Spinal cord (tissue), 9 donors: ENCODE measurements at regions not wholly inside any gene's neighbourhood (a gene's known extent, or its start where the extent isn't known, plus 50 kb on each side); places are given as distances from the start of the nearest gene placed in this dataset.

Experiments
- DNase-seq, 6 donors: peaks; one replicate each; pipeline versions ENCODE4 v3.0.0 to v3.0.0-alpha.2; 2013 to 2015; ENCODE audit warnings: low spot score in 6 of 6, low read depth in 4 of 6
- H3K27ac ChIP-seq: one replicate; pipeline ENCODE4 v1.5.1; 2013; ENCODE audit warnings: low read depth, low read length, control low read depth
- H3K27me3 ChIP-seq: one replicate; pipeline ENCODE4 v1.6.1; 2013; ENCODE audit warnings: low read length; ENCODE audit not compliant: control insufficient read depth, insufficient read depth
- H3K36me3 ChIP-seq: one replicate; pipeline ENCODE4 v1.6.1; 2013; ENCODE audit warnings: low read length; ENCODE audit not compliant: control insufficient read depth, insufficient read depth
- H3K4me1 ChIP-seq: one replicate; pipeline ENCODE4 v1.6.1; 2013; ENCODE audit warnings: low read length; ENCODE audit not compliant: control insufficient read depth, insufficient read depth
- H3K4me3 ChIP-seq: one replicate; pipeline ENCODE4 v1.5.1; 2013; ENCODE audit warnings: low read depth, low read length, control low read depth
- H3K9me3 ChIP-seq: one replicate; pipeline ENCODE4 v1.6.1; 2013; ENCODE audit warnings: low read length; ENCODE audit not compliant: control insufficient read depth, insufficient read depth
- WGBS: methylation state at CpG from one replicate; pipeline ENCODE4 v1.1.5; 2013; ENCODE audit warnings: missing lambda C conversion rate; ENCODE audit not compliant: insufficient coverage; 5-methylcytosine and 5-hydroxymethylcytosine counted together
- donor health status: healthy.

DNA sequence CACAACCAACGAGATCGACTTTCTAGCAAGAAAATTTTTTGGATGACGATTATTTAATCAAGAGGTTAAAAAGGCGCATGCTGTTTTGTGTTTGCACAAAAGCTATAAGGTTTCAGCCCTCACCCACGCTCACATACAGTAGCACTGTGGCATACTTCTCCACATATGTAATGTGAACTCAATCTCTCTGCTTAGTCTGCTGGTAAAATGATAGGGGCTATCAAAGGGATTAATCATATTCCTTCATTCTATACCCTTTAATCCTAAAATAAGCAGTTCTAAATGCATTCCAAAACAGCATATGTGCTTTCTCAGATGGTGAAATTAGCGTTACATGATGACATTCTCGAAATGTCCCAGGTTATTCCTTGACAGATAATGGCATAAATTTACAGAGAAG lies 196.9 kb upstream of the PRICKLE2 start:
- WGBS = no CpG with 5 or more reads among the region's 7 CpGs
- Histone ChIP-seq H3K4me1 (peaks cover 4% of the 10 kb centered on the region), H3K4me3 (no peak overlapping the region), H3K27me3 (no peaks in the 10 kb centered on the region), H3K36me3 (no peaks in the 10 kb centered on the region), H3K9me3 (no peaks in the 10 kb centered on the region), H3K27ac (no peak overlapping the region)
- no peak for DNase-seq

DNA sequence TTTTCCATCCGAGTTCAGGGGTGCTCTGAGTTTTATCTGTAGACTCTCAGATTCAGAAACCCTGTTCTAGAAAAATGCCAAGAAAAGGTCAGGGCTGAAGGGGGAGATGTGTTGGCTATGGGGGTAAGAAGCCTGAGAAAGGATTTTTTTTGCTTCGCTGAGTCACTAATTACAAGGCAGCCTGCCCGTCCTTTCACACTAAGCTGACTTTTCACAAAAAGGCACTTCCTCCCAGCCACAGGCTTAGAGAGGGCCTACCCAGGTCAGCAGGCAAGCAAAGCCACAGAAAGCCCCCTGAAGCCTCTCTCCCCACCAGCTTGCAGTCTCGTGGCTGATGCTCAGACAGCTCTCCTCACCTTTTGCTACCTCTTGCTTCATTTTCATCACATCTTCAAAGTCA lies 192.6 kb upstream of the PRICKLE2 start:
- peak in 1 of 6 donors; percentile 28 for DNase-seq
- H3K27ac ChIP-seq = no peak overlapping the region

DNA sequence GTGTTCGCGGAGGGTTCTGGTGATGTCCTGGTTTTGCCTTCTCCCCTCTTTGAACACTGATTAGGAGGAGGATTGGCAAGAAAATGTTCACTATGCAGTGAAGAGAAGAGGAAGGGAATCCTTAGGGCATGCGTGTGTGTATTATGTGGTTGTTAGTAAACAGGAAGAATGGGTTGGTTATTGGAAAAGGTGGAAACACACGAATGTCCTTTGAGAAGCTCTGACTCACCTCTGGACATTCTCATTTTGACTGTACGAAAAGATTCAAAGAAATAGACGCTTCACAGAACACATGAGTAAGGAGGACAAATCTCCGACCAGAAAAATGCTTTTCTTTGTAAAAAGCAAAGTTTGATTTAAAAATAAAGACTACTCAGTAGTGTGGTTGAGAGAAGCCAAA lies 188.8 kb upstream of the PRICKLE2 start:
- 100% methylated on average over 6 of the region's 7 CpGs for WGBS
- DNase-seq = no peak

More for the DNA sequence above, 192.6 kb upstream of the PRICKLE2 start:
- peaks cover 4% of the 10 kb centered on the region for H3K4me1 ChIP-seq
- 23% methylated on average over 3 of the region's 4 CpGs for WGBS
- no peaks in the 10 kb centered on the region for H3K9me3 ChIP-seq
- no peak overlapping the region for H3K4me3 ChIP-seq
- no peaks in the 10 kb centered on the region for H3K36me3 ChIP-seq
- H3K27me3 ChIP-seq = no peaks in the 10 kb centered on the region

DNA sequence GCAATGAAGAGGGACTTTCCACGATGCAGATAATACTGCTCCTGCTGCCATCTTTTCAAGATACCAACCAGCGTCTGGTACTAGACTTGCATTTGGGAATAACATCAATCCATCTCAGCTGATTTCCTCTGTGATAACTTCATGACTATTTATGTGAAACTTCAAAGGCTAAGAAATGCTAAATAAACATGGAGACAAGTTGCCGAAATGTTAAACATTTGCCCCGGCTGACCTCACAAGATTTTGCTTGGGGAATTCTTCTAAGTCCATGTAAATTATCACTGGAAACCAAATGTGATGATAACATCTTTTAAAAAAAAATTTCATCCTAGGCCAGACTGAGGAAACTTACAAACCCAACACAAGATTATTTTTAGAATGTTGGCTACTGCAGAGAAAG lies 185.8 kb upstream of the PRICKLE2 start:
- H3K36me3 ChIP-seq = no peaks in the 10 kb centered on the region
- DNase-seq = peak in 1 of 6 donors; percentile 19

More for the DNA sequence above, 188.8 kb upstream of the PRICKLE2 start:
- H3K36me3 ChIP-seq = no peaks in the 10 kb centered on the region
- H3K4me1 ChIP-seq = peaks cover 4% of the 10 kb centered on the region
- H3K4me3 ChIP-seq = no peak overlapping the region
- H3K9me3 ChIP-seq = no peaks in the 10 kb centered on the region
- no peaks in the 10 kb centered on the region for H3K27me3 ChIP-seq
- no peak overlapping the region for H3K27ac ChIP-seq

DNA sequence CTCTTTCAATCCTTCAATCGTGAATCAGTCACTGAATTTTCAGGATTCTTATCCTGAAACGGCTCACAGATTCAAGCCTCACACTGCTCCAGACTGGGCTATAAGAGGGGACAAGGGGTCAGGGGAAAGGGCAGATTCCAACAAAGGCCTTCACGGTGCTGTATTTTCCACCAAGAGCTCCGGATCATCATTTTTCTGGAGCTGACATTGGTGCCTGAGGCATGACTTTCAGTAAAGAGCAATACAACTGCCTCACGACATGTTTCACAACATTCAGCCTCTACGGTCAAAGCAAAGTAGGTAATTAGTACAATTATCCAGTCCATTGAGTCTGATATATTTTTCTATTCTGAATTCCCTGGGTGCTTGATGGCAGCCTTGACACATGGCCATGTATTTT lies 185.0 kb upstream of the PRICKLE2 start:
- peak in 1 of 6 donors; percentile 36 for DNase-seq
- 38% methylated on average over 2 of the region's 6 CpGs for WGBS
- Histone ChIP-seq H3K9me3 (no peaks in the 10 kb centered on the region), H3K36me3 (no peaks in the 10 kb centered on the region), H3K4me1 (no peaks in the 10 kb centered on the region), H3K4me3 (no peak overlapping the region), H3K27ac (no peak overlapping the region), H3K27me3 (no peaks in the 10 kb centered on the region)

More for the DNA sequence above, 185.8 kb upstream of the PRICKLE2 start:
- 67% methylated on average over 1 of the region's 4 CpGs for WGBS
- Histone ChIP-seq H3K27me3 (no peaks in the 10 kb centered on the region), H3K9me3 (no peaks in the 10 kb centered on the region), H3K4me1 (no peaks in the 10 kb centered on the region), H3K27ac (no peak overlapping the region), H3K4me3 (no peak overlapping the region)

DNA sequence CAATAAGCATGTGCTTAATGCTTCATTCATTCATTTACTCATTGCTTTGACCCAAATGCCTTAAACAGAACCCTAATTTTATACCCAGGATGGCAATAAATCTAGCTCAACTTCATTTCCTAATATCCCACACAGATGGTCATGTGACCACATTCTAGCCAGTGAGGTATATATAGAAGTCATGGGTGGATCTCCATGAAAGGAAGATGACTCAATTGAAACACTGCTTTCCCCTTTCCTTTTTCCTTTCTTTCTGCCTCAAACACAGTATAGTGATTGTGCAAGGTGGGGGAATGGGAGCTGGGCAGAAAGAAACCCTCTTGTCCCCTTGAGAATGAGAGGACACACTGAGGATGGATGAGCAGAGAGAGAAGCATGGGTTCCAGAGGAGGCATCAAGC lies 183.5 kb upstream of the PRICKLE2 start:
- no peaks in the 10 kb centered on the region for H3K27me3 ChIP-seq
- H3K27ac ChIP-seq = no peak overlapping the region
- no peak for DNase-seq
- no peaks in the 10 kb centered on the region for H3K36me3 ChIP-seq
- H3K9me3 ChIP-seq = no peaks in the 10 kb centered on the region
- H3K4me3 ChIP-seq = no peak overlapping the region
- H3K4me1 ChIP-seq = no peaks in the 10 kb centered on the region

DNA sequence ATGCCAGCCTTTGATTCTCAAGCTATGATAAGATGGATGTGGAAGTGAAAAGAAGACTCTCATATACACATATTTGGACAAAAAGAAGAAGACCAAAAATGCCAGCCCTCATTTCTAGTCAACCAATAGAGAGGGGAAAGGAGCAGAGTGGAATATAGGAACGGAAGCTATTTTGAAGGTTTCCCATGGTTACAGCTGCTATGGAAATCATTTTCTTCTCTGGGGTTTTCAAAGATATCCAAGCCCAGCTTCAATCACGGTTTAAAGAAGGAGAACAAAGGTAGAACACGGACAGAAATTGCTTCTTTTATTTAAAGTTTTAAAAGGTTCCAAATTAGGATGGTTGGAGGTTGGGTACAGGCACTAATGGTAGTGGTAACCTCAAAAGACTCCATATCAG lies 181.0 kb upstream of the PRICKLE2 start:
- no peak overlapping the region for H3K4me3 ChIP-seq
- H3K27me3 ChIP-seq = no peaks in the 10 kb centered on the region
- peak in 2 of 6 donors; percentile 41 to 58 for DNase-seq
- H3K36me3 ChIP-seq = no peaks in the 10 kb centered on the region
- H3K4me1 ChIP-seq = no peaks in the 10 kb centered on the region
- WGBS = 28% methylated on average over 3 of the region's 3 CpGs
- H3K9me3 ChIP-seq = no peaks in the 10 kb centered on the region
- H3K27ac ChIP-seq = no peak overlapping the region

DNA sequence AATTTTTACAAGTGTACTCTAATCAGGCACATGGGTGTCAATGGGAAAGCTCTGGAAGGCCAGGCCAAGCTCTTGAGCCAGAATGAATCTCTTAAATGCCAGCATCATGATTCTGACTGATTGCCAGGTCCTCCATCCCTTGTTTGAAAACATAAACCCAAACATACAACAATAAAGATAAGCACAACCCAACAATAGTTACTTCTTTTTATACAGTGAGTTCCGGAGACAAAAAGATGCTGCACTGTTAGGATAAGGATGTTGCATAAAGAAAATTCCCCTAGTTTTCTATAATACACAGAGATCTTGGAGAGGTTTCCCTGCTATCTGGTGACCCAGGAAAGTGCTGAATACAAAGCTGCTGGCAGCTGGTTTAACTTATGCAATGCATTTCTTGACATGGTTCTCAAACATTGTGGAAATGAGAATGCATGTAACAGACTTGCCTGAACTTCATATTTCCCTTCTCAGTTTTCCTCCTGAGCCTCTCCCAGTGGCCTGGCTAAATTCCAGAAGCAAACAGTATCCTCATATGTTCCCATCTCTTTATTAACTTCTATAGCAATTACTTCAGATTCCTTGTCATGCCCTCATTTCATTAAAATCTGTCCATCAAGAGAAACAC lies 180.1 kb upstream of the PRICKLE2 start:
- WGBS = no CpG with 5 or more reads among the region's 1 CpG
- Histone ChIP-seq H3K27ac (no peak overlapping the region), H3K4me1 (no peaks in the 10 kb centered on the region), H3K36me3 (no peaks in the 10 kb centered on the region), H3K27me3 (no peaks in the 10 kb centered on the region), H3K4me3 (no peak overlapping the region), H3K9me3 (no peaks in the 10 kb centered on the region)
- no peak for DNase-seq

DNA sequence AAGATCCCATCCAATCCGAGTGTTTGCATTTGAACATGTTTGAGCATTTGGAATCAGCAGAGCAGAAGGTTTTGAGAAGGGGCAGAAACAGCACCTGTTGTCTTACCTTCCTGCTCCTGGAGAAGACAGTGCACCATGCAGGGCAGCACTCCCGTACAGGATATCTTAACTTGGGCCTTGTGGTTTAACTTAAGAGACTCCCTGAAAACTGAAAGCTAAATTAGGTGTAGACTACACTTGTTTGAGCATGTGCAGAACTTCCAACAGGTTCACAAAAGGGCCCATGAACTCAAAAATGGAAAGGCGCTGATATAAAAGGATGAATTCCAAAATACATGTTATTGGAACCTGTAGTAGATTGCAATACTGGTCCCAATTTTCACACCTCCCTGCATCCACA lies 175.4 kb upstream of the PRICKLE2 start:
- Histone ChIP-seq H3K36me3 (no peaks in the 10 kb centered on the region), H3K4me1 (peaks cover 5% of the 10 kb centered on the region), H3K4me3 (no peak overlapping the region), H3K27me3 (no peaks in the 10 kb centered on the region), H3K27ac (no peak overlapping the region), H3K9me3 (no peaks in the 10 kb centered on the region)
- no peak for DNase-seq
- 86% methylated on average over 1 of the region's 3 CpGs for WGBS

DNA sequence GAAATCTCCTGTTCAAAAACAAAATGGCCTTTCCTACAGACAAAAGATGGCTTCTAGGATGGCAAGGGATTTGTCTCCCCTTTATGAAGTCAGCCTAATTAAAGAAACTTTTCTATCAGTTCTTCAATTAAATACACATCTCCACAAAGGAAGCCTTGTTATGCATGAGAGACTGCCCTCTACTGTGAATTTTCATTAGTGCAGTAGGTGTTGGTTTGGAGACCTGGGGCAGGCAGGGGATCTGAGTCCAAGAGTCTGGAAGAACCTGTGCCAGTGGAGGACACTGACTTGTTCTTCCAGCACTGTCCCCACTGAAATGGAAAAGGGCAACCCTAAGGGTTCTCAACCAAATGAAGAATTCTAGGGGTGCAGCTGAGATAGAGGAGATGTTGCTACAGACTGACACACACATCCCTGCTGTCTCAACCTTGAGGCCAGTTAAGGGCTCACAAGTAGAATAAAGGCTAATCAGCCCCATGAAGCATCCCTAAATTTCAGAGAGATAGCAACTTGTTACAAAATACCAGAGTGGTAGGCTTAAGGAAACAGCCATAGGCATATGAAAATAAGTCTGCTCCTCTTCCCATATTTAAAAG lies 174.0 kb upstream of the PRICKLE2 start:
- Histone ChIP-seq H3K4me3 (no peak overlapping the region), H3K9me3 (no peaks in the 10 kb centered on the region), H3K36me3 (no peaks in the 10 kb centered on the region), H3K27me3 (no peaks in the 10 kb centered on the region), H3K4me1 (peaks cover 5% of the 10 kb centered on the region), H3K27ac (no peak overlapping the region)
- DNase-seq = peak; percentile 56 to 92 (median 59)
